HEK293 (cell line): ENCODE measurements at regions not wholly inside any gene's neighbourhood (a gene's known extent, or its start where the extent isn't known, plus 50 kb on each side); places are given as distances from the start of the nearest gene placed in this dataset.

Experiments
- CTCF ChIP-seq: fragments of 450-650 bp; formaldehyde crosslinking; IDR thresholded peaks from 2 replicates; pipeline ENCODE4 v1.5.1; 2016; ENCODE audit warnings: missing biosample characterization, missing genetic modification characterization
- SALL2 ChIP-seq: fragments of 450-650 bp; formaldehyde crosslinking; IDR thresholded peaks from 2 replicates; pipeline ENCODE4 v1.5.0; 2017; ENCODE audit warnings: missing biosample characterization, mild to moderate bottlenecking, missing genetic modification characterization, borderline replicate concordance
- SP7 ChIP-seq: fragments of 450-650 bp; formaldehyde crosslinking; IDR thresholded peaks from 2 replicates; pipeline ENCODE4 v1.5.1; 2016; ENCODE audit warnings: missing biosample characterization, missing genetic modification characterization
- ZBTB21 ChIP-seq: fragments of 450-650 bp; formaldehyde crosslinking; IDR thresholded peaks from 2 replicates; pipeline ENCODE4 v1.5.1; 2017; ENCODE audit warnings: missing biosample characterization, missing genetic modification characterization
- ZNF121 ChIP-seq: fragments of 450-650 bp; formaldehyde crosslinking; IDR thresholded peaks from 2 replicates; pipeline ENCODE4 v1.5.1; 2016; ENCODE audit warnings: missing biosample characterization, missing genetic modification characterization
- ZNF138 ChIP-seq: fragments of 450-650 bp; formaldehyde crosslinking; IDR thresholded peaks from 2 replicates; pipeline ENCODE4 v1.5.1; 2016; ENCODE audit warnings: missing biosample characterization, missing genetic modification characterization, borderline replicate concordance
- ZNF830 ChIP-seq: fragments of 450-650 bp; IDR thresholded peaks from 2 replicates; pipeline ENCODE4 v1.5.0; 2018; ENCODE audit warnings: missing biosample characterization, missing genetic modification characterization, low read depth, mild to moderate bottlenecking, moderate library complexity
- TF ChIP-seq, protein P1 (sequence below): fragments of 450-650 bp; formaldehyde crosslinking; IDR thresholded peaks from 2 replicates; pipeline ENCODE4 v1.5.1; 2017; ENCODE audit warnings: missing biosample characterization, missing genetic modification characterization

GRCh38 chr11:38272376-38272775, 1674.3 kb upstream of the RAG2 start:
- TF ChIP-seq CTCF (no peak), ZNF121 (tag by site-specific recombination) (no peak), ZNF138 (tag by site-specific recombination) (no peak), SP7 (tag by site-specific recombination) (no peak), ZBTB21 (tag by site-specific recombination) (no peak), ZNF830 (no peak), SALL2 (tag by site-specific recombination) (no peak)
- TF ChIP-seq, protein P1, sequence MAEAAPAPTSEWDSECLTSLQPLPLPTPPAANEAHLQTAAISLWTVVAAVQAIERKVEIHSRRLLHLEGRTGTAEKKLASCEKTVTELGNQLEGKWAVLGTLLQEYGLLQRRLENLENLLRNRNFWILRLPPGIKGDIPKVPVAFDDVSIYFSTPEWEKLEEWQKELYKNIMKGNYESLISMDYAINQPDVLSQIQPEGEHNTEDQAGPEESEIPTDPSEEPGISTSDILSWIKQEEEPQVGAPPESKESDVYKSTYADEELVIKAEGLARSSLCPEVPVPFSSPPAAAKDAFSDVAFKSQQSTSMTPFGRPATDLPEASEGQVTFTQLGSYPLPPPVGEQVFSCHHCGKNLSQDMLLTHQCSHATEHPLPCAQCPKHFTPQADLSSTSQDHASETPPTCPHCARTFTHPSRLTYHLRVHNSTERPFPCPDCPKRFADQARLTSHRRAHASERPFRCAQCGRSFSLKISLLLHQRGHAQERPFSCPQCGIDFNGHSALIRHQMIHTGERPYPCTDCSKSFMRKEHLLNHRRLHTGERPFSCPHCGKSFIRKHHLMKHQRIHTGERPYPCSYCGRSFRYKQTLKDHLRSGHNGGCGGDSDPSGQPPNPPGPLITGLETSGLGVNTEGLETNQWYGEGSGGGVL: no peak
